ENCODE measurements at regions not wholly inside any gene's neighbourhood (a gene's known extent, or its start where the extent isn't known, plus 50 kb on each side); places are given as distances from the start of the nearest gene placed in this dataset.

DNA sequence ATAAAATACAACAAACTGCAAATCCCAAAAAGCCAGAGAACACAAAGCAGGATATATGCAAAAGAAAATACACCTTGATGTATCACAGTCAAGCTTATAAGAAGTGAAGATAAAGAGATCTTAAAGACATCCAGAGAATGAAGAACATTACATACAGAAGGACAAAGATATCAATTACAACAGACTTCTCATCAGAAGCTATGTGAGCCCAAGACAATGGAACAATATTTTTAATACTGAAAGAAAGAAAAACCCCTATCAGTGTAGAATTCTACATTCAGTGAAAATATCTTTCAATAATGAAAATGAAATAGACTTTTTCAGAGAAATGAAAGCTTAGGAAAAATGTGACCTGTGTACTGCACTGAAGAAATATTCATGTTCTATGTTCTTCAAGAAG, 104.5 kb upstream of the PHACTR3 start:
- Histone ChIP-seq H3K4me3 (replicated peaks in 1 of 3) (no peak overlapping the region), H3K27ac (no peak overlapping the region), H3K27me3 (no peaks in the 10 kb centered on the region), H3K36me3 (no peaks in the 10 kb centered on the region), H3K4me1 (no peaks in the 10 kb centered on the region), H3K9me3 (no peaks in the 10 kb centered on the region)
- TF ChIP-seq CTCF (IDR thresholded peaks at IDR 0.05) (no peak), POLR2A (IDR thresholded peaks at IDR 0.05) (no peak)
- no peak for DNase-seq
- intact Hi-C loops (cut with DNase I), result loop anchor here (5.0 kb wide), 1 partner anchor 633 kb away; no protein-coding TSS in a partner anchor

DNA sequence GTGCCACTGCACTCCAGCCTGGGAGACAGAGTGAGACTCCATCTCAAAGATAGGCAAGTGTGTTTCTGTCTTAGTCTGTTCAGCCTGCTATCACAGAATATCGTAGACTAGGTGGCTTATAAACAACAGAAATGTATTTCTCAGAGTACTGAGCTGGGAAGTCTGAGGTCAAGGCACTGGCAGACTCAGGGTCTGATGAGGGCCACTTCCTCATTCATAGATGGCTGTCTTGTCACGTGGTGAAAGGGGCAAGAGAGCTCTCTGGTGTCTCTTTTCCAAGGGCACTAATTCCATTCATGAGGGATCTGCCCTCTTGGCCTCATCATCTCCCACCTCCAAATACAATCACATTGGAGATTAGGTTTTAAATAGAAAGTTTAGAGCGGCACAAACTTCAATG, 95.6 kb upstream of the PHACTR3 start:
- H3K27ac ChIP-seq, result no peak overlapping the region
- WGBS, 2 donors, result 78 to 92% methylated on average over 3 of the region's 3 CpGs
- no peaks in the 10 kb centered on the region for H3K27me3 ChIP-seq
- no peak overlapping the region for H3K4me3 ChIP-seq (replicated peaks in 1 of 3)
- H3K4me1 ChIP-seq, result no peaks in the 10 kb centered on the region
- intact Hi-C loops (cut with DNase I), result no loop called here
- DNase-seq, result no peak
- TF ChIP-seq POLR2A (IDR thresholded peaks at IDR 0.05) (no peak), CTCF (IDR thresholded peaks at IDR 0.05) (no peak)
- H3K9me3 ChIP-seq, result no peaks in the 10 kb centered on the region
- H3K36me3 ChIP-seq, result no peaks in the 10 kb centered on the region

DNA sequence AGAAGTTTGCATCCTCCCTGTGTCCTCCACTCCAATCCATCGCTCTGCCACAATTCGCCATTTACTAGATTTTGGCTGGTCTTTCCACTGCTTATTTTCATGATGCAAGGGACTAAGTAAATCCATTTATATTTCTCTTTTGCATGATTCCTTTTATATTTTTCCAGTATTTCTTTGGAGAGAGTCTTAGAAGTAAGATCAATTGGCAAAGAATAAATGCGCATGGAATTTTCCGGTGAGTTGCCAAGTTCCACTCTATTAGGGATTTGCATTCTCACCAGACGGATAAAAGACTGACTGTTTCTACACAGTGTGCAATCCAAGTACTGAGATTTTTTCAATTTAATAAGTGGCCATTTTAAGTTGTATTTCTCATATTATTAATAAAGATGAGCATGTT, 91.7 kb upstream of the PHACTR3 start:
- WGBS, 2 donors, result 67 to 80% methylated on average over 5 of the region's 5 CpGs
- H3K36me3 ChIP-seq, result no peaks in the 10 kb centered on the region
- no peak overlapping the region for H3K4me3 ChIP-seq (replicated peaks in 1 of 3)

DNA sequence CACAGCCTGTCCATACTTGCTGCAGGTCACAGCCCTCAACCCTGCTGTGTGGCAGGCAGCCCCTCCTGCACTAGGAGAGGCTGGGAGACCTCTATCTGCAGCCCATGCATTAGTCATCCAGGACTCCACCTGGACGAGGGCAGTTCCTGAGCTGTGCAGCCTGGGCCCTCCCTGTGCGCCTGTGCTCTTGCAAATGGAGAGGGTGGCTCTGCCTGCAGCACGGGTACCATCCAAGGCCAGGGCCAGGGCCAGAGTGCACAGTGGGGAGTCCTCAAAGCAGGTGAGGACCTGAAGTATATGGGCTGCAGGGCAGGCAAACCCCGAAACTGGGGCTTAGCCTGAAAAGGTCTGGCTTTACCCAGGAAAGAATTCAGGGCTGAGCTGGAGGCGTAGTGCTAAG, 89.8 kb upstream of the PHACTR3 start:
- WGBS, 2 donors, result 83 to 94% methylated on average over 2 to 5 of the region's 5 CpGs
- H3K4me1 ChIP-seq, result no peaks in the 10 kb centered on the region
- TF ChIP-seq CTCF (IDR thresholded peaks at IDR 0.05) (no peak), POLR2A (IDR thresholded peaks at IDR 0.05) (no peak)
- intact Hi-C loops (cut with DNase I), result no loop called here
- no peak overlapping the region for H3K27ac ChIP-seq
- no peaks in the 10 kb centered on the region for H3K9me3 ChIP-seq
- H3K4me3 ChIP-seq (replicated peaks in 1 of 3), result no peak overlapping the region
- no peaks in the 10 kb centered on the region for H3K36me3 ChIP-seq
- no peak for DNase-seq
- no peaks in the 10 kb centered on the region for H3K27me3 ChIP-seq

More for the DNA sequence above, 91.7 kb upstream of the PHACTR3 start:
- H3K9me3 ChIP-seq, result no peaks in the 10 kb centered on the region
- no peak for TF ChIP-seq CTCF (IDR thresholded peaks at IDR 0.05)
- TF ChIP-seq POLR2A (IDR thresholded peaks at IDR 0.05), result no peak
- intact Hi-C loops (cut with DNase I), result no loop called here
- no peak for DNase-seq
- no peaks in the 10 kb centered on the region for H3K4me1 ChIP-seq
- no peak overlapping the region for H3K27ac ChIP-seq
- no peaks in the 10 kb centered on the region for H3K27me3 ChIP-seq

DNA sequence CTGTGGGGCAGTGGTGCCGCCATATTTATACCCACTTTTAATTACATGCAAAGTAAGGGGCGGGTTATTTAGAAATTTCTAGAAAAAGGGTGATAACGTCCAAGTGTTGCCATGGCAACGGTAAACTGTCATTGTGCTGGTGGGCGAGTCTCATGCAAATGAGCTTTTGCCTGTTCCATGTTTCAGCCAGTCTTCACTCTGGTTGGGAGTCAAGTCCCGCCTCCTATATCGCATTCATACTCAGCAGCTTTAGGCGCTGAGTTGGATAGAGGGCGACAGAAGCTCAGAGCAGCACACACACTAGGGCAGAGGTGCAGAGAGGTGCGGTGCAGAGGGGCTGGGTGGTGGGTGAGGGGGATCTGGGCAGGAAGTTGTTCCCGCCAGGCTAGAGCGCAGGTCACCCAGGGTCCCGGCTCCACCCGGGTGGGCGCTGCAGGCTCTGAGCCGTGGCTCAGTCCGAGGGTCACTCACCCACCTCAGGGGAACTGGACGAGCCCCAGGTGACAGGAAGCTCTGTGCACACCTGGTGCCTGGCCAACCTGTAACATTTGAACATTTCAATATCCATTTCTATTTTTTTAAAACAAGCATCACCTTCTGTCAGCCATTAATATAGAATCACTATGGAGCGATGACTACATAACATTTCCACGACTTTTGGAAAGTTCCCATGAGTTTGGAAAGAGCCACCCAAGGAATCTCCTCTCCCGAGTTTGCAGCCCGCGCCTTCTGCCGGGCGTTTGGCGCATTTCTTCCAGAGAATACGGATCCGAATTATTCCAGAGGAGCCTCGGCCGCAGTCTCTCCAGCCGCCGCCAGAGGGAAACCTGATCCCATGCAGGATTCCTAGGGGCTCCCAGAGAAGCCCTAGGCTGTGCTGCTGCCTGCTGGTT, 89.1 kb upstream of the PHACTR3 start:
- H3K4me3 ChIP-seq (replicated peaks in 1 of 3), result no peak overlapping the region
- 29 to 30% methylated on average over 31 to 32 of the region's 32 CpGs for WGBS, 2 donors
- intact Hi-C loops (cut with DNase I), result no loop called here
- H3K4me1 ChIP-seq, result no peaks in the 10 kb centered on the region
- no peaks in the 10 kb centered on the region for H3K27me3 ChIP-seq
- H3K9me3 ChIP-seq, result no peaks in the 10 kb centered on the region
- DNase-seq, result peak; percentile 70 to 74
- no peak overlapping the region for H3K27ac ChIP-seq
- no peak for TF ChIP-seq POLR2A (IDR thresholded peaks at IDR 0.05)
- TF ChIP-seq CTCF (IDR thresholded peaks at IDR 0.05), result peak; percentile 65 to 95 (median 80)
- no peaks in the 10 kb centered on the region for H3K36me3 ChIP-seq

All from thyroid gland (tissue), 4 donors.